ENCODE measurements at regions not wholly inside any gene's neighbourhood (a gene's known extent, or its start where the extent isn't known, plus 50 kb on each side); places are given as distances from the start of the nearest gene placed in this dataset.
"Not testable (repeated sequence)": the region's sequence is repeated elsewhere in the genome, so short reads cannot be mapped to it uniquely, and the experiment has no call there.

DNA sequence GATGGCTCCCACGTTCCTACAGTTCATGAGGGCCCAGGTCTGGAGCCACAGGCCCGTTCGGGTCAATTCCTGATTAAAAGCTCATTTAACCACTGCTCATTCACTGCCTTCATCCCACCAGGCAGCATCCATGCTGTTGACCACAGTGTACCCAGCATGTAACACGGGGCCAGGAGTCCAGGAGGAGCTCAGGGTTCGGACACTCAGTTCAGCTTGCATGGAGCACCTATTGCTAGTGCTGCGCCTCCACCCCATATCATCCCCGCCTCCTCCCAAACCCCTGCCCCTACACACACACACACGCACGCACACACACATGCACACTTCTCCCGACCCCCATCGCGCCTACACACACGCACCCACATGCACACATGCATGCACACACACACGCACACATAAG is 72.9 kb upstream of the SNTG2 start:
- DNase-seq, result no peak

DNA sequence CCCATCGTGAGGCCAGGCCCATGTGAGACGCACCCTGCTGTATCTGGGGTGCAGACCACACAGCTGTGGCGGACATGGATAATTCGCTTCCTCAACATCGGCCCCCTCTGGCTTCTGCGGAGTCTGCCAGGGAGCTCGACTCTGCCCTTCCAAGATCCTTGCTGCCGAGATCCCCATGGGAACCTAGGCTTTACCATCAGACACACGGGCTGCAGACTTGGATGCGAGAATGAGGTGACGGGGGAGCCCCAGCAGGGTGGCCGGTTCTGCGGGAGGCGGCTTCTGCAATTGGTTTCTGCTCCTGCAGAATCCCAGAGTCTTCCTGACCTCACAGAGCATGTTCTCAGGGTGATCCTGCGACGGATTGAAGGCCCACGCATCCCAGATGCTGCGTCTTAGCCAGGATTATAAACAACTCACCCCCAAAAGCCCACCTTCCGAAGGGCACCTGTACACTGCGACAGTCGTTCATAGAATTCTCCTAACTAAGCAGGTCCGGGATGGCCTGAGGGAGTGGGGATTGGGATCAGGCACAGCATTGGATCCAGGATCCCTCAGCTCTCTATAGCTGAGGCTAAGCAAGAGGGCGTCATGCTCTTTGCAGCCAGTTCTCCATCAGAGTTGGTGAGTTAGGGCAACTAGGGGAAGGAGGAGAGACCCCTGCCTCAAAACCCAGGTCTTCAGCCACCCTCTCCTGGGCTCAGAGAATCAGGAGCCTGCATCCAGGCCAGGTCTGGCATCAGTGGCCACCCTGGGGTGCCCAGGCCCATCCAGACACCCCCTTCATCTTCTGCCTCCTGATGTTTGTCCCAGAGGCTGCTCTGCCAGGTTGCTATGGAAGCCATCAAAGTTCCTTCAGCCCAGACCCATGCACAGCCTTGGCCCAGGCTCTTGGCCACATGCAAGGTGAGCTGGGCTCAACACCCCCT is 74.7 kb upstream of the SNTG2 start:
- DNase-seq, result no peak

GRCh38 chr2:873651-874580 is 76.7 kb upstream of the SNTG2 start:
- DNase-seq, result no peak

GRCh38 chr2:873027-873426 is 77.6 kb upstream of the SNTG2 start:
- no peak for DNase-seq

- DNase-seq, result no peak
Observed at GRCh38 chr2:871926-872680, 78.5 kb upstream of the SNTG2 start.

GRCh38 chr2:871175-871727 is 79.4 kb upstream of the SNTG2 start:
- DNase-seq, result no peak

DNA sequence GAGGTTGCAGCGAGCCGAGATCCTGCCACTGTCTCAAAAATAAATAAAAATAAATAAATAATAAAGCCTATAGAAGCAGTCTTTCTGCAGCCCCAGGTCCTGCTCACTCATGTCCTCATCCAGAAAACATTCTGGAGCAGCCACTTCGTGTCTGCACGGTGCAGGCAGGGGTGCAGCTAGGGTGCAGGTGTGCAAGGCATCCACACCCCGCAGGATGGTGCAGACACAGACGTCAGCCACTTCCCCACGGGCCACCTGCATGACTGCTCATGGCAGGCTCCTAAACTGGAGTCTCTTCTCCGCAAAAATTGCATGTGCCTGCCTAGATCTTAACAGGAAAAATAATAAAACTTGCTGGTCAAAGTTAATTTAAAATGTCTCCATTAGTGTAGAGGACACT is 80.2 kb upstream of the SNTG2 start:
- DNase-seq, result no peak

- DNase-seq, result no peak
Observed at GRCh38 chr2:869894-870293, 80.8 kb upstream of the SNTG2 start.

- DNase-seq, result no peak
Observed at GRCh38 chr2:869357-869871, 81.2 kb upstream of the SNTG2 start.

DNA sequence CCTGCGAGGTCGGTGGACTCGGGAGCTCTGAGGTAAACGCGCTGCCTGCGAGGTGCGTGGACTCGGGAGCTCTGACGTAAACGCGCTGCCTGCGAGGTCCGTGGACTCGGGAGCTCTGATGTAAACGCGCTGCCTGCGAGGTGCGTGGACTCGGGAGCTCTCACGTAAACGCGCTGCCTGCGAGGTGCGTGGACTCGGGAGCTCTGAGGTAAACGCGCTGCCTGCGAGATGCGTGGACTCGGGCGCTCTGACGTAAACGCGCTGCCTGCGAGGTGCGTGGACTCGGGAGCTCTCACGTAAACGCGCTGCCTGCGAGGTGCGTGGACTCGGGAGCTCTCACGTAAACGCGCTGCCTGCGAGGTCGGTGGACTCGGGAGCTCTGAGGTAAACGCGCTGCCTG is 81.8 kb upstream of the SNTG2 start:
- not testable (repeated sequence) for DNase-seq

GRCh38 chr2:867296-867695 is 83.4 kb upstream of the SNTG2 start:
- DNase-seq, result no peak

- no peak for DNase-seq
Observed at GRCh38 chr2:866887-867286, 83.8 kb upstream of the SNTG2 start.

GRCh38 chr2:866009-866680 is 84.5 kb upstream of the SNTG2 start:
- no peak for DNase-seq

DNA sequence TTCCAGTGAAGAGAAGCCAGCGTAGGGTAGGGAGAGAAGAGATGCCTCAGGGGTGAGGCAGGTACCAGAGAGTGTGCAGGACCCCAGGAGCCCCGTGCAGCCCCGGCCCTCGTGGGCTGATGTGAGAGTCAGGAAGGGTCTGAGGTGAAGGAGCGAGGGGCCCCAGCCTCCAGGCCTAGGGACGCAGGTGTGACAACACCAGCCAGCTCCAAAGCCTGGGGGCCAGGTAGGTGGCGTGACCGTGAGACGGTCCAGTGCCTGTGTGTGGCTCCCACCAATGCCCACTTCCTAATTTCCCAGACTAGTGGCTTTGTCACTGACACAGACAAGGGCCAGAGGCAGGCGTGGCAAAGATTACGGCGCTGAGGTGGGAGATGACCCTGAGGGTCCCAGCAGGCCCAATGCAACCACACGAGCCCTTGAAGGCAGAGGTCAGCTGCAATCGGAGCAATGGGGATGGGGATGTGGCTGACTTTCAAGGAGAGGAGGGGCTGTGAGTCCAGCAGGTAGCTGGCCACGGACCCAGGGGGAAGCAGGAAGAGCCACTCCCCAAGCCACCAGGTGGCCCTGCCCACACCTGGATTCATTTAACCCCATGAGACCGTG is 86.0 kb upstream of the SNTG2 start:
- DNase-seq, result no peak

GRCh38 chr2:863732-864450 is 86.8 kb upstream of the SNTG2 start:
- no peak for DNase-seq

GRCh38 chr2:862731-863466 is 87.8 kb upstream of the SNTG2 start:
- no peak for DNase-seq

GRCh38 chr2:862355-862687 is 88.3 kb upstream of the SNTG2 start:
- no peak for DNase-seq

- no peak for DNase-seq
Observed at GRCh38 chr2:861655-862354, 88.8 kb upstream of the SNTG2 start.

DNA sequence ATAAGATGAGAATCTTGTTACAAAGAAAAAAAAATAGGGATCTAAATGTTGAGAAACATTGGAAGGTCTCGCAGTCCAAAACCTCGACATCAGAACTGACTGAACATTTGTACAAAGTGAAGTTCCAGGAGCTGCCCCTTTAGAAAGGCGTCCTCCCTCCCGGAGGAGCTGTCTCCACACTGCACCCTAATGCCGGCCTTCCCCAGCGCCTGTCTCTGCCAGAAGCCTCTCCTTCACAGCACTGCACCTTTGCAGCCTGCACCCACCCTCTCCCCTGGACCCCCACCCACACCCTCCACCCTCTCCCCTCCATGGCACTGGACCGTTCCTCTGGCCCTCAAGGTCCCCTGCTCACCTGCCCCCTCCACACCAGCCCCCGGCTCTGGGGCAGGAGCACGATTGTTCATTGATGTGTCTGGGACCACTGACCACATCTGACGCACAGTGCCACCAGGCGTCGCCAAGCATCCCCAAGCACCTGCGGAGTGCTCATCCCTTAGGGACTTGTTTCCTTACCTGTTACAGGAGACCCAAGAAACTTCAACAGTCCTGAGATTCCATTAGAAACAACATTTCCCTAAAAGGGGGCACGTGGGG is 90.3 kb upstream of the SNTG2 start:
- no peak for DNase-seq
